HFFc6 (cell line): ENCODE measurements at regions not wholly inside any gene's neighbourhood (a gene's known extent, or its start where the extent isn't known, plus 50 kb on each side); places are given as distances from the start of the nearest gene placed in this dataset.

Experiments used
- DNase-seq: peaks from one replicate; pipeline ENCODE4 v3.0.0-alpha.2; 2018
- H3K27ac Mint-ChIP-seq: 2 replicates; pipeline ENCODE4 v1.8.0; 2020; ENCODE audit warnings: mild to moderate bottlenecking, mixed read lengths
- H3K27me3 Mint-ChIP-seq: 2 replicates; pipeline ENCODE4 v1.8.0; 2021; ENCODE audit warnings: mild to moderate bottlenecking, moderate library complexity, mixed read lengths; ENCODE audit not compliant: insufficient read depth
- H3K36me3 Mint-ChIP-seq: 2 replicates; pipeline ENCODE4 v1.8.0; 2021; ENCODE audit warnings: low read depth, mixed read lengths
- H3K4me1 Mint-ChIP-seq: 2 replicates; pipeline ENCODE4 v1.8.0; 2020; ENCODE audit warnings: low read depth, mixed read lengths
- H3K4me3 Mint-ChIP-seq: 2 replicates; pipeline ENCODE4 v1.8.0; 2020; ENCODE audit warnings: mild to moderate bottlenecking, moderate library complexity, mixed read lengths
- H3K9me3 Mint-ChIP-seq: 2 replicates; pipeline ENCODE4 v1.8.0; 2020; ENCODE audit warnings: mild to moderate bottlenecking, mixed read lengths
- TF ChIP-seq, protein P1 (sequence below): fragments of 200-600 bp; sonication (generic); IDR thresholded peaks from 2 replicates; pipeline ENCODE4 v1.5.0; 2021; ENCODE audit warnings: antibody characterized with exemption, mild to moderate bottlenecking

DNA sequence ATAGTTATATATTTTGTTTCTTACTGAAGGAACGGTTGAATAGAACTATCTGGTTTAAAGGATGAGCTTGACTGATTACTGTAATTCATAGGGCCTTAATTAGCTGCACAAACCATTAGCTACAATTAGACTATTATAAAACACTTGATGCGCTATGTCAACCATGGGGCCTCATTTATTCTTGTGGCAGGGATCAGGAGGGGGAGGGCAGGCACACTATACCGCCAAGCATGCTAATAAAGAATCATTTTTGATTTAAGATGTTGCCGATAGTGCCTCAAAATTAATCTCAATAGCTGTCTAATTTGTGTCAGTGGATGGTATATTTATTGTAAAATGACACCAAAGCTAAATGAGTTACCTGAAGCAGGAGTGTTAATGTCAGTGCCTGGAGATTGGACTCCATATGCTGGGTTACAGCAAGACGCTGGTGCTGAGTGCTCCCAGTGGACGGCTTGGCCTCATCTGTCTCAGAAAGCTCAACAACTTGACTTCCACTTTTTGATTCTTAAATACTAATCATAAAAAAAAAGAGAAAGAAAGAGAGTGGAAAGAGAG, 1007.0 kb upstream of the CELF4 start:
- peaks cover 24% of the 10 kb centered on the region for H3K9me3 Mint-ChIP-seq
- H3K27ac Mint-ChIP-seq = no peak overlapping the region
- DNase-seq = no peak
- no peak overlapping the region for H3K4me3 Mint-ChIP-seq
- H3K4me1 Mint-ChIP-seq = no peaks in the 10 kb centered on the region
- no peaks in the 10 kb centered on the region; the same call in 1 of the 2 replicates for H3K36me3 Mint-ChIP-seq
- TF ChIP-seq, protein P1, sequence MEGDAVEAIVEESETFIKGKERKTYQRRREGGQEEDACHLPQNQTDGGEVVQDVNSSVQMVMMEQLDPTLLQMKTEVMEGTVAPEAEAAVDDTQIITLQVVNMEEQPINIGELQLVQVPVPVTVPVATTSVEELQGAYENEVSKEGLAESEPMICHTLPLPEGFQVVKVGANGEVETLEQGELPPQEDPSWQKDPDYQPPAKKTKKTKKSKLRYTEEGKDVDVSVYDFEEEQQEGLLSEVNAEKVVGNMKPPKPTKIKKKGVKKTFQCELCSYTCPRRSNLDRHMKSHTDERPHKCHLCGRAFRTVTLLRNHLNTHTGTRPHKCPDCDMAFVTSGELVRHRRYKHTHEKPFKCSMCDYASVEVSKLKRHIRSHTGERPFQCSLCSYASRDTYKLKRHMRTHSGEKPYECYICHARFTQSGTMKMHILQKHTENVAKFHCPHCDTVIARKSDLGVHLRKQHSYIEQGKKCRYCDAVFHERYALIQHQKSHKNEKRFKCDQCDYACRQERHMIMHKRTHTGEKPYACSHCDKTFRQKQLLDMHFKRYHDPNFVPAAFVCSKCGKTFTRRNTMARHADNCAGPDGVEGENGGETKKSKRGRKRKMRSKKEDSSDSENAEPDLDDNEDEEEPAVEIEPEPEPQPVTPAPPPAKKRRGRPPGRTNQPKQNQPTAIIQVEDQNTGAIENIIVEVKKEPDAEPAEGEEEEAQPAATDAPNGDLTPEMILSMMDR = no peak
- no peaks in the 10 kb centered on the region; the same call in 1 of the 2 replicates for H3K27me3 Mint-ChIP-seq

DNA sequence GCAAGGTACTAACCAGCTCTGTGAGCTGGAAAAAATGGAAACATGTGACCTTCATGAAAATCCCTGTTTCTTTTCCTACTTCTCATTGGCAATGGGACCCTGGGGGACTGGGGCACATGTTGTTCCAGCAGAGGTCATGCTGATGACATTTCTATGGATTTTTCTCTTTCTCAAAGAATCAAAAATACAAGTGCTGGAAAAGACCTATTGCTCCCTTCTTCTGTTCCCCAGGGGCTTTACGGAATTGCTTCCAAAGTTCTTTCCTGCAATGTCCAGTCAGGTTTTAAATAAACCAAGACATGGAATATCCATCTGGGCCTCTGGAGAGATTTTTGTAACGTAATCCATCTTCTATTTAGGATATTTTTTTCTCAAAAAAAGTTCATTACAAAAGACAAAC, 1006.1 kb upstream of the CELF4 start:
- Mint-ChIP-seq H3K9me3 (peaks cover 29% of the 10 kb centered on the region), H3K36me3 (no peaks in the 10 kb centered on the region; the same call in 1 of the 2 replicates), H3K4me3 (no peak overlapping the region), H3K4me1 (no peaks in the 10 kb centered on the region), H3K27ac (no peak overlapping the region), H3K27me3 (no peaks in the 10 kb centered on the region; the same call in 1 of the 2 replicates)
- DNase-seq = no peak
- TF ChIP-seq, protein P1 = no peak

DNA sequence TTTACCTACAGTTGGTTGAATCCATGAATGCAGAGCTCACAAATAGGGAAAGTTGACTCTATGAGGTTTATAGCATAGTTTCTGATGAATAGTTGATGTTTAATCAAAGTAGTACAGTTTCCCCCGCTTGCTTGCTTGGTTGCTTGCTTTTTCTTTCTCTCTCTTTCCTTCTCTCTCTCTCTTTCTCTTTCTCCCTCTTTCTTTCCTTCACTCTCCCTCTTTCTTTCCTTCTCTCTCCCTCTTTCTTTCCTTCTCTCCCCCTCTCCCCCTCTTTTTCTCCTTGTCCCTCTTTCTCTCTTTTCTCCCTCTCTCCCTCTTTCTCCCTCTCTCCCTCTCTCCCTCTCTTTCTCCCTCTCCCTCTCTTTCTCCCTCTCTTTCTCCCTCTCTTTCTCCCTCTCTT, 999.9 kb upstream of the CELF4 start:
- H3K9me3 Mint-ChIP-seq = peaks cover 45% of the 10 kb centered on the region
- H3K4me1 Mint-ChIP-seq = no peaks in the 10 kb centered on the region
- DNase-seq = no peak
- TF ChIP-seq, protein P1 = no peak
- no peak overlapping the region for H3K4me3 Mint-ChIP-seq
- H3K27ac Mint-ChIP-seq = no peak overlapping the region
- H3K27me3 Mint-ChIP-seq = no peaks in the 10 kb centered on the region
- H3K36me3 Mint-ChIP-seq = no peaks in the 10 kb centered on the region

DNA sequence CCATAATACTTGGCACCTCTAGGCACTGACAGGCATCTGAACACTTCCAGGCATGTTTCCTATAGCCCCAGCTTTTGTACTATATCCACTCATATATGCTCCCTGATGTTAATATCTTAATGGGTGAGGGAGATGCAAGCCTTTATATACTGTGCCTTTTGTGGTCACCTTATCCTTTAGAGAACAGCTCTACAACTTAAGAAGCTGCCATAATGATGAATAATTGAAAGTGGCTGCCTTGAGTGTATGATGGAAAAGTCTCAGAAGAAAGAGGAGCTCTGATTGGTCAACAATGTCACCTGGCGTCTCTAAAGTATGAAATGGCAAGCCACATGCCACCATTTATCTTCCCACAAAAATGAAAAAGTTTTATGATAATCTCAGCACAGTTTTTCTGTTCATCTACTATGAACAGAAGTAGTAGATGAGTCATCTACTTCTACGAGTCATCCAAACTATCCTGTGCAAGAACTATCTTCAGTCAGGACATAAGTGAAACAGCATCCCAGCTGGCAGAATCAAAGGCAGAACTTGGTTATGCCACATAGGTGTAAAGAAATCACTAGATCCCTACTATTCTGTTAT, 997.9 kb upstream of the CELF4 start:
- Mint-ChIP-seq H3K27me3 (no peaks in the 10 kb centered on the region), H3K4me3 (no peak overlapping the region), H3K36me3 (no peaks in the 10 kb centered on the region), H3K9me3 (peaks cover 49% of the 10 kb centered on the region), H3K4me1 (no peaks in the 10 kb centered on the region), H3K27ac (no peak overlapping the region)
- DNase-seq = no peak
- TF ChIP-seq, protein P1 = no peak

DNA sequence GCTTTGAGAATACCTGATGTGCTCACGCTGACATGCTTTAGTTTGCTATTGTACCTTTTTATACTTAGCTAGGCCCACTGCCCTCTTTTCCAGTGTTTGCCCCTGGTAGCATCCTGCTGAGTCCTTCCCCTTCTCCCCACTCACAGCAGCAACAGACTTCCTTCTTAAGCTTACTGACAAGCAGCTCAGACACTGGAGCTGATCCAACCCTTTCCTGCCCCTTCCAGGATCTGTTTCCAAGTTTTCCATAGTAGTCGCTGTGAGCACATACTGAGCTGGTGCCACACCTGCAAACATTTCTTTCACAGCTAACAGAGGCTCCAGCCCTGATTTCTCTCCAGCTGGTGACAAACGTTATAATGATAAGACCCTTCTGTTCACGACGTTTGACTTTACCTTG, 991.4 kb upstream of the CELF4 start:
- no peaks in the 10 kb centered on the region for H3K4me1 Mint-ChIP-seq
- H3K36me3 Mint-ChIP-seq = no peaks in the 10 kb centered on the region

More for the DNA sequence above, 991.4 kb upstream of the CELF4 start:
- DNase-seq = no peak
- H3K27me3 Mint-ChIP-seq = no peaks in the 10 kb centered on the region; the same call in 1 of the 2 replicates
- TF ChIP-seq, protein P1 = no peak
- H3K27ac Mint-ChIP-seq = no peak overlapping the region
- H3K9me3 Mint-ChIP-seq = peaks cover 47% of the 10 kb centered on the region
- H3K4me3 Mint-ChIP-seq = no peak overlapping the region
